SU-DHL-6 (cell line): ENCODE measurements at regions not wholly inside any gene's neighbourhood (a gene's known extent, or its start where the extent isn't known, plus 50 kb on each side); places are given as distances from the start of the nearest gene placed in this dataset.

ENCODE experiments used
- CTCF ChIP-seq: fragments of 200-600 bp; sonication (generic); IDR thresholded peaks from one replicate; pipeline ENCODE4 v1.5.1; 2017; ENCODE audit warnings: antibody characterized with exemption, mild to moderate bottlenecking, low read length, moderate library complexity; ENCODE audit not compliant: insufficient read depth, poor library complexity, severe bottlenecking
- EZH2phosphoT487 ChIP-seq: fragments of 200-600 bp; sonication (generic), shearing (Covaris generic); conservative IDR thresholded peaks from 2 replicates; pipeline ENCODE4 v1.6.1; 2018; ENCODE audit warnings: mild to moderate bottlenecking, antibody characterized with exemption, low read length, moderate library complexity, mixed read lengths

DNA sequence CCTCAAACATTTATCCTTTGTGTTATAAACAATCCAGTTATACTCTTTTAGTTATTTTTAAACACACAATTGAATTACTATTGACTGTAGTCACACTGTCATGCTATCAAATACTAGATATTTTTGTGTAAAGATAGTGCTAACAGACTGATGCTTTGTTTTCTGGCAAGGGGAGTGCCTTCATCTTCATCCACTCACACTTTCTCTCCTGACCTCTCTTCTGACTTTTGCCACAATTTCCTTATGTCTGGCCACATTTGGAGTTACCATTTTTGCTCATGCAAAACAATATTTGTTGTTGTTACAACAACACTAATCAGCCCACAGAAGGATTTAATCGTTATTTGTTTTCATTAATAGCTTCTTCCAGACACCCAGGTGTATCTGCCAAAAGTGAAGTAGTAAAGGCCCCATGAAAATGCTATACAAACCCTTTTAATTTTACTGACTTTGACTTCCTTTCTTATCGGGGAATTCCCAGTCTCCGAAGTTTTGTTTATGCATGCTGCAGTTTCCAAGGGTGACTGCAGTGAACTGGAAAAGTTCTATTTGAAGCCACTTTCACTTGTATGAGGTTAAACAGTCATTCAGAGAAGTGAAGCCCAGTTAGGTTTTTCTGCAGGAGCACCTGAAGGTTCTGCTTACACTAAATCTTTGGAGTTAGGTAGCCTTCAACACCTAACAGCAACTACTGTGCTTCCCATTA lies 66.1 kb upstream of the FRY start:
- no peak for TF ChIP-seq CTCF
- no peak for TF ChIP-seq EZH2phosphoT487
